H9 (cell line): ENCODE measurements at regions not wholly inside any gene's neighbourhood (a gene's known extent, or its start where the extent isn't known, plus 50 kb on each side); places are given as distances from the start of the nearest gene placed in this dataset.

ENCODE experiments used
- DNase-seq: peaks from one replicate; pipeline ENCODE4 v3.0.0-alpha.2; 2017
- H2AFZ ChIP-seq: one replicate; pipeline ENCODE4 v1.6.1; 2013; ENCODE audit warnings: mild to moderate bottlenecking, low read length, control low read depth, moderate library complexity
- H2AK5ac ChIP-seq: 2 replicates; pipeline ENCODE4 v1.6.1; 2013; ENCODE audit warnings: low read length, control low read depth, mixed read lengths; ENCODE audit not compliant: insufficient read length
- H2BK120ac ChIP-seq: one replicate; pipeline ENCODE4 v1.6.1; 2013; ENCODE audit warnings: low read depth, mild to moderate bottlenecking, low read length, control low read depth, inconsistent platforms; ENCODE audit not compliant: poor library complexity, severe bottlenecking
- H2BK12ac ChIP-seq: 2 replicates; pipeline ENCODE4 v1.6.1; 2013; ENCODE audit warnings: low read length, control low read depth, mixed read lengths, low read depth; ENCODE audit not compliant: insufficient read length
- H2BK15ac ChIP-seq: 2 replicates; pipeline ENCODE4 v1.6.1; 2013; ENCODE audit warnings: low read depth, low read length, control low read depth
- H2BK20ac ChIP-seq: one replicate; pipeline ENCODE4 v1.6.1; 2013; ENCODE audit warnings: low read depth, mild to moderate bottlenecking, low read length, control low read depth, inconsistent platforms; ENCODE audit not compliant: poor library complexity, severe bottlenecking
- H2BK5ac ChIP-seq: 2 replicates; pipeline ENCODE4 v1.6.1; 2013; ENCODE audit warnings: low read length, control low read depth, mixed read lengths; ENCODE audit not compliant: insufficient read length
- H3K14ac ChIP-seq: 2 replicates; pipeline ENCODE4 v1.6.1; 2013; ENCODE audit warnings: low read length, control low read depth; ENCODE audit not compliant: insufficient read depth
- H3K18ac ChIP-seq: 2 replicates; pipeline ENCODE4 v1.6.1; 2013; ENCODE audit warnings: low read depth, mild to moderate bottlenecking, mixed read lengths, low read length, control low read depth; ENCODE audit not compliant: insufficient read length
- H3K23ac ChIP-seq: 2 replicates; pipeline ENCODE4 v1.6.1; 2013; ENCODE audit warnings: low read length, control low read depth, mixed read lengths, low read depth; ENCODE audit not compliant: insufficient read length
- H3K23me2 ChIP-seq: 2 replicates; pipeline ENCODE4 v1.6.1; 2013; ENCODE audit warnings: low read depth, mild to moderate bottlenecking, mixed read lengths, low read length, control low read depth; ENCODE audit not compliant: insufficient read length, poor library complexity, severe bottlenecking
- H3K27ac ChIP-seq: 2 replicates; pipeline ENCODE4 v1.5.1; 2013; ENCODE audit warnings: low read length, control low read depth, mixed read lengths, low read depth; ENCODE audit not compliant: insufficient read length
- H3K27me3 ChIP-seq: 2 replicates; pipeline ENCODE4 v1.6.1; 2013; ENCODE audit warnings: low read length, control low read depth, inconsistent platforms; ENCODE audit not compliant: insufficient read depth
- H3K4ac ChIP-seq: 2 replicates; pipeline ENCODE4 v1.6.1; 2013; ENCODE audit warnings: low read depth, mild to moderate bottlenecking, control low read depth, inconsistent platforms, low read length, moderate library complexity
- H3K4me1 ChIP-seq: 2 replicates; pipeline ENCODE4 v1.6.1; 2013; ENCODE audit warnings: low read length, control low read depth, inconsistent platforms; ENCODE audit not compliant: insufficient read depth
- H3K4me2 ChIP-seq: 2 replicates; pipeline ENCODE4 v1.6.1; 2013; ENCODE audit warnings: low read length, control low read depth, mixed read lengths; ENCODE audit not compliant: insufficient read length, insufficient read depth
- H3K56ac ChIP-seq: 2 replicates; pipeline ENCODE4 v1.6.1; 2013; ENCODE audit warnings: low read depth, mild to moderate bottlenecking, mixed read lengths, low read length, control low read depth; ENCODE audit not compliant: insufficient read length
- H3K79me1 ChIP-seq: 2 replicates; pipeline ENCODE4 v1.6.1; 2013; ENCODE audit warnings: low read depth, mild to moderate bottlenecking, moderate library complexity, low read length, control low read depth, inconsistent platforms; ENCODE audit not compliant: insufficient read depth, poor library complexity, severe bottlenecking
- H3K79me2 ChIP-seq: 2 replicates; pipeline ENCODE4 v1.6.1; 2013; ENCODE audit warnings: low read length, control low read depth, inconsistent platforms; ENCODE audit not compliant: insufficient read depth
- H3K9ac ChIP-seq: 2 replicates; pipeline ENCODE4 v1.6.1; 2013; ENCODE audit warnings: low read length, control low read depth, mixed read lengths; ENCODE audit not compliant: insufficient read length; ENCODE audit errors: extremely low read depth
- H3K9me3 ChIP-seq: one replicate; pipeline ENCODE4 v1.6.1; 2013; ENCODE audit warnings: low read depth, low read length, inconsistent platforms; ENCODE audit not compliant: control insufficient read depth
- H3T11ph ChIP-seq: one replicate; pipeline ENCODE4 v1.6.1; 2013; ENCODE audit warnings: mild to moderate bottlenecking, low read length, control low read depth, inconsistent platforms
- H4K20me1 ChIP-seq: one replicate; pipeline ENCODE4 v1.6.1; 2013; ENCODE audit not compliant: control insufficient read depth, insufficient read length, insufficient read depth
- H4K5ac ChIP-seq: 2 replicates; pipeline ENCODE4 v1.6.1; 2013; ENCODE audit warnings: low read depth, mild to moderate bottlenecking, mixed read lengths, low read length, control low read depth; ENCODE audit not compliant: insufficient read length
- H4K8ac ChIP-seq: replicated peaks from 2 replicates; pipeline ENCODE4 v1.6.1; 2013; ENCODE audit warnings: low read length, control low read depth, mixed read lengths, low read depth; ENCODE audit not compliant: insufficient read length
- H4K91ac ChIP-seq: 2 replicates; pipeline ENCODE4 v1.6.1; 2013; ENCODE audit warnings: low read depth, mild to moderate bottlenecking, moderate library complexity, mixed read lengths, low read length, control low read depth; ENCODE audit not compliant: insufficient read length
- H3K27ac Mint-ChIP-seq, 3 experiments: 2 replicates in 2 of 3; 3 replicates in 1 of 3; pipeline ENCODE4 v1.8.0; 2020 to 2021; ENCODE audit warnings: mixed read lengths in 3 of 3, mild to moderate bottlenecking in 1 of 3, moderate library complexity in 1 of 3
- H3K27me3 Mint-ChIP-seq: 2 replicates; pipeline ENCODE4 v1.8.0; 2021; ENCODE audit warnings: low read depth, mild to moderate bottlenecking, moderate library complexity, mixed read lengths
- H3K36me3 Mint-ChIP-seq, 3 experiments: 2 replicates in 2 of 3; 3 replicates in 1 of 3; pipeline ENCODE4 v1.8.0; 2020 to 2021; ENCODE audit warnings: low read depth in 3 of 3, mixed read lengths in 3 of 3; ENCODE audit not compliant: insufficient read depth in 1 of 3
- H3K4me1 Mint-ChIP-seq, 2 experiments: 2 replicates each; pipeline ENCODE4 v1.8.0; 2020; ENCODE audit warnings: mixed read lengths in 2 of 2
- H3K4me3 Mint-ChIP-seq, 2 experiments: 2 replicates in 1 of 2; 3 replicates in 1 of 2; pipeline ENCODE4 v1.8.0; 2020 to 2021; ENCODE audit warnings: mild to moderate bottlenecking in 2 of 2, mixed read lengths in 2 of 2, moderate library complexity in 1 of 2
- H3K9me3 Mint-ChIP-seq, 2 experiments: 2 replicates in 1 of 2; 3 replicates in 1 of 2; pipeline ENCODE4 v1.8.0; 2020; ENCODE audit warnings: mild to moderate bottlenecking in 2 of 2, mixed read lengths in 2 of 2, moderate library complexity in 1 of 2
- WGBS: extraction: QIAGEN DNeasy Blood & Tissue Kit; methylation state at CpG from one replicate; pipeline ENCODE4 v1.1.7; 2013; ENCODE audit warnings: missing lambda C conversion rate, low lambda C conversion rate, mixed read lengths; ENCODE audit not compliant: insufficient read length; ENCODE audit errors: extremely low coverage; 5-methylcytosine and 5-hydroxymethylcytosine counted together
- TF ChIP-seq, protein P1 (sequence below): fragments of 200-600 bp; sonication (generic); conservative IDR thresholded peaks from 3 replicates; pipeline ENCODE4 v1.8.0; 2021; ENCODE audit warnings: antibody characterized with exemption, mild to moderate bottlenecking

DNA sequence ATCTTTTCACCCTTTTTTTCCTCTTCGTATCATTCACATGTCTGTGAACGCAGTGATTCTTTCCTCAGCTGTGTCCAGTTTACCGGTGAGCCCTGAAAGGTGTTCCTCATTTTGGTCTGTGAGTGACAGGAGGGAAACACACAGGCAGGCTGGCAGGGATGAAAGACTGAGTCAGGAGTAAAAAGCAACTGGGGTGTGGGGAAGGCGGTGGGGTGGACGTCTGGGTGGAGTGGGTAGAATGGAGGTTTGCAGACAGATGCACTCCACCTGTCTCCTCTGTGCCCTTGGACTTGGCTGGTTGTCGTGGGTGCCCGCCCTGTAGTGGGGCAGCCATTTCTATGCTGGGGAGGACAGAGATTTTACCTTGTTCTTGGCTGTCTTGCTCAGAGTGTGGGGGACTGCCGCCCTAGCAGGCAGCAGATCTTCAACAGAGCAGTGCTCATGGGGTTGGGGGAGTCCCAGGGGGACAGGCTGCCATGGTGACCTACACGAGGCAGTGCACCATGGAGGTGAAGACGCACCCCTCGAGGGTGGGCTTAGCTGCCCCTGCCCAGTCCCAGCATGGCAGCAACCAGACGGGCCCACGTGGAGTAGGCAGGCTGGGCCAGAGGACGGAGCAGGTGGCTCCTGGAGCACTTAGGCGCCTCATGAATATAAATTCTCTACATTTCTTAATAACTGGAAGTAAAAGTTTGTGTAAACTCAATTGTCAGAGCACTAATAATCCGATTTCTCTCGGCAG, 603.7 kb downstream of the TBC1D22A start:
- H3K4me1 Mint-ChIP-seq, result no peaks in the 10 kb centered on the region
- Histone ChIP-seq H3K27me3 (no peaks in the 10 kb centered on the region; the same call in 1 of the 2 replicates), H3K4ac (no peak overlapping the region), H2AFZ (no peak overlapping the region), H3K23ac (no peak overlapping the region), H4K5ac (no peak overlapping the region), H3K9ac (no peak overlapping the region), H2BK12ac (no peak overlapping the region), H4K8ac (no peak overlapping the region), H2AK5ac (no peak overlapping the region), H3K4me2 (no peak overlapping the region), H3T11ph (no peak overlapping the region), H2BK20ac (no peak overlapping the region), H2BK15ac (no peak overlapping the region), H3K79me1 (no peaks in the 10 kb centered on the region), H3K79me2 (no peaks in the 10 kb centered on the region), H3K56ac (no peak overlapping the region), H3K14ac (no peak overlapping the region), H3K23me2 (no peaks in the 10 kb centered on the region), H4K20me1 (peaks cover 2% of the 10 kb centered on the region), H2BK5ac (no peak overlapping the region), H4K91ac (no peak overlapping the region), H3K27ac (no peak overlapping the region), H3K9me3 (peaks cover 76% of the 10 kb centered on the region), H3K4me1 (no peaks in the 10 kb centered on the region), H3K18ac (no peak overlapping the region), H2BK120ac (no peak overlapping the region)
- H3K27ac Mint-ChIP-seq, result no peak overlapping the region
- peaks cover 2% of the 10 kb centered on the region for H3K27me3 Mint-ChIP-seq
- peaks cover 5 to 24% (median 14%) of the 10 kb centered on the region in 3 experiments; a peak in 6 of 7 replicates for H3K36me3 Mint-ChIP-seq
- H3K9me3 Mint-ChIP-seq, result peaks cover 95 to 100% of the 10 kb centered on the region in 2 experiments
- WGBS, result no CpG with 5 or more reads among the region's 17 CpGs
- H3K4me3 Mint-ChIP-seq, result no peak overlapping the region
- no peak for DNase-seq
- TF ChIP-seq, protein P1, sequence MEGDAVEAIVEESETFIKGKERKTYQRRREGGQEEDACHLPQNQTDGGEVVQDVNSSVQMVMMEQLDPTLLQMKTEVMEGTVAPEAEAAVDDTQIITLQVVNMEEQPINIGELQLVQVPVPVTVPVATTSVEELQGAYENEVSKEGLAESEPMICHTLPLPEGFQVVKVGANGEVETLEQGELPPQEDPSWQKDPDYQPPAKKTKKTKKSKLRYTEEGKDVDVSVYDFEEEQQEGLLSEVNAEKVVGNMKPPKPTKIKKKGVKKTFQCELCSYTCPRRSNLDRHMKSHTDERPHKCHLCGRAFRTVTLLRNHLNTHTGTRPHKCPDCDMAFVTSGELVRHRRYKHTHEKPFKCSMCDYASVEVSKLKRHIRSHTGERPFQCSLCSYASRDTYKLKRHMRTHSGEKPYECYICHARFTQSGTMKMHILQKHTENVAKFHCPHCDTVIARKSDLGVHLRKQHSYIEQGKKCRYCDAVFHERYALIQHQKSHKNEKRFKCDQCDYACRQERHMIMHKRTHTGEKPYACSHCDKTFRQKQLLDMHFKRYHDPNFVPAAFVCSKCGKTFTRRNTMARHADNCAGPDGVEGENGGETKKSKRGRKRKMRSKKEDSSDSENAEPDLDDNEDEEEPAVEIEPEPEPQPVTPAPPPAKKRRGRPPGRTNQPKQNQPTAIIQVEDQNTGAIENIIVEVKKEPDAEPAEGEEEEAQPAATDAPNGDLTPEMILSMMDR, result no peak
